Omental fat pad (tissue), 3 donors: ENCODE measurements at regions not wholly inside any gene's neighbourhood (a gene's known extent, or its start where the extent isn't known, plus 50 kb on each side); places are given as distances from the start of the nearest gene placed in this dataset.

Experiments
- ATAC-seq: fragments of 150-250 bp; one replicate; pipeline ENCODE4 v1.9.1; 2016; ENCODE audit warnings: mild to moderate bottlenecking, moderate library complexity; ENCODE audit not compliant: low FRiP score
- DNase-seq: peaks from one replicate; pipeline ENCODE4 v3.0.0-alpha.2; 2019; ENCODE audit warnings: low spot score
- CTCF ChIP-seq, 3 donors: fragments of 450-650 bp; IDR thresholded peaks; one replicate each; pipeline ENCODE4 v1.5.1; 2016 to 2017; ENCODE audit warnings: antibody characterized with exemption in 3 of 3, mild to moderate bottlenecking in 3 of 3, moderate library complexity in 2 of 3

- TF ChIP-seq CTCF (IDR thresholded peaks at IDR 0.05): no peak
- ATAC-seq (no peak), DNase-seq (no peak)
Measured at GRCh38 chr1:213908521-213908920, 79.3 kb upstream of the PROX1 start.

GRCh38 chr1:213914392-213914791 is 73.4 kb upstream of the PROX1 start:
- ATAC-seq (no peak), DNase-seq (no peak)
- no peak for TF ChIP-seq CTCF (IDR thresholded peaks at IDR 0.05)

GRCh38 chr1:213921311-213921710 is 66.5 kb upstream of the PROX1 start:
- no peak for TF ChIP-seq CTCF (IDR thresholded peaks at IDR 0.05)
- ATAC-seq: no peak
- no peak for DNase-seq

- ATAC-seq (no peak), DNase-seq (no peak)
Measured at GRCh38 chr1:213921712-213922111, 66.1 kb upstream of the PROX1 start.

GRCh38 chr1:213925531-213926182 is 62.1 kb upstream of the PROX1 start:
- ATAC-seq: no peak
- no peak for DNase-seq
- no peak for TF ChIP-seq CTCF (IDR thresholded peaks at IDR 0.05)

More at GRCh38 chr1:213921712-213922111, 66.1 kb upstream of the PROX1 start:
- TF ChIP-seq CTCF (IDR thresholded peaks at IDR 0.05): no peak

GRCh38 chr1:213927846-213928245 is 59.9 kb upstream of the PROX1 start:
- TF ChIP-seq CTCF (IDR thresholded peaks at IDR 0.05): no peak
- no peak for ATAC-seq
- no peak for DNase-seq

- DNase-seq (no peak), ATAC-seq (no peak)
- no peak for TF ChIP-seq CTCF (IDR thresholded peaks at IDR 0.05)
Measured at GRCh38 chr1:213929398-213929797, 58.4 kb upstream of the PROX1 start.
